GM21786 (cell line): ENCODE measurements at regions not wholly inside any gene's neighbourhood (a gene's known extent, or its start where the extent isn't known, plus 50 kb on each side); places are given as distances from the start of the nearest gene placed in this dataset.
"Not testable (repeated sequence)": the region's sequence is repeated elsewhere in the genome, so short reads cannot be mapped to it uniquely, and the experiment has no call there.

Experiments used
- ATAC-seq: cut with Tn5 transposase; IDR thresholded peaks from one replicate; pipeline ENCODE4 v1.9.1; 2021; ENCODE audit not compliant: unreplicated experiment

- no peak for ATAC-seq
Observed at GRCh38 chr1:187038784-187039183, 210.0 kb downstream of the PLA2G4A start.

- no peak for ATAC-seq
Observed at GRCh38 chr1:187041104-187041503, 212.4 kb downstream of the PLA2G4A start.

GRCh38 chr1:187042538-187042937 lies 213.8 kb downstream of the PLA2G4A start:
- ATAC-seq, result no peak

- not testable (repeated sequence) for ATAC-seq
Observed at GRCh38 chr1:187043433-187043832, 214.7 kb downstream of the PLA2G4A start.

GRCh38 chr1:187044411-187044810 lies 215.7 kb downstream of the PLA2G4A start:
- no peak for ATAC-seq

- no peak for ATAC-seq
Observed at GRCh38 chr1:187045371-187045770, 216.6 kb downstream of the PLA2G4A start.

GRCh38 chr1:187046293-187046692 lies 217.5 kb downstream of the PLA2G4A start:
- ATAC-seq, result no peak

GRCh38 chr1:187047298-187047697 lies 218.5 kb downstream of the PLA2G4A start:
- ATAC-seq, result no peak

- peak; percentile 90 for ATAC-seq
Observed at GRCh38 chr1:187051618-187052232, 223.0 kb downstream of the PLA2G4A start.

GRCh38 chr1:187053876-187054275 lies 225.1 kb downstream of the PLA2G4A start:
- no peak for ATAC-seq

- no peak for ATAC-seq
Observed at GRCh38 chr1:187054862-187055757, 226.4 kb downstream of the PLA2G4A start.

- ATAC-seq, result no peak
Observed at GRCh38 chr1:187063271-187063670, 234.5 kb downstream of the PLA2G4A start.

- ATAC-seq, result no peak
Observed at GRCh38 chr1:187067160-187067559, 238.4 kb downstream of the PLA2G4A start.

GRCh38 chr1:187070076-187070475 lies 241.3 kb downstream of the PLA2G4A start:
- no peak for ATAC-seq

- peak; percentile 45 for ATAC-seq
Observed at GRCh38 chr1:187072262-187073034, 243.7 kb downstream of the PLA2G4A start.

- ATAC-seq, result peak; percentile 22
Observed at GRCh38 chr1:187073035-187073560, 244.3 kb downstream of the PLA2G4A start.

GRCh38 chr1:187073634-187074245 lies 245.0 kb downstream of the PLA2G4A start:
- not testable (repeated sequence) for ATAC-seq

- no peak for ATAC-seq
Observed at GRCh38 chr1:187074445-187075048, 245.8 kb downstream of the PLA2G4A start.

GRCh38 chr1:187076922-187077321 lies 248.2 kb downstream of the PLA2G4A start:
- no peak for ATAC-seq

- no peak for ATAC-seq
Observed at GRCh38 chr1:187078321-187078720, 249.6 kb downstream of the PLA2G4A start.
